Stomach (tissue), 8 donors: ENCODE measurements at regions not wholly inside any gene's neighbourhood (a gene's known extent, or its start where the extent isn't known, plus 50 kb on each side); places are given as distances from the start of the nearest gene placed in this dataset.

ENCODE experiments used
- DNase-seq, 2 donors: peaks; one replicate each; pipeline versions ENCODE4 v3.0.0 to v3.0.0-alpha.2; 2013 to 2019
- H3K27ac ChIP-seq, 5 donors: fragments of 200-600 bp in 4 of 5; sonication (generic) in 4 of 5; one replicate each; pipeline ENCODE4 v1.5.1; 2013 to 2019; ENCODE audit warnings: mild to moderate bottlenecking in 1 of 5, moderate library complexity in 1 of 5
- H3K27me3 ChIP-seq, 3 donors: fragments of 200-600 bp; sonication (generic); one replicate each; pipeline ENCODE4 v1.5.1; 2017 to 2019; ENCODE audit warnings: mixed run types in 1 of 3
- H3K36me3 ChIP-seq, 4 donors: fragments of 200-600 bp; sonication (generic); 1 replicate in 3 of 4; 2 replicates in 1 of 4; pipeline ENCODE4 v1.5.1; 2016 to 2019
- H3K4me1 ChIP-seq, 4 donors: fragments of 200-600 bp; sonication (generic); one replicate each; pipeline ENCODE4 v1.5.1; 2016 to 2019
- H3K4me3 ChIP-seq, 4 donors: fragments of 200-600 bp; sonication (generic) in 3 of 4; one replicate each; pipeline ENCODE4 v1.5.1; 2016 to 2019; ENCODE audit warnings: mild to moderate bottlenecking in 1 of 4
- H3K9me3 ChIP-seq, 4 donors: fragments of 200-600 bp; sonication (generic); one replicate each; pipeline ENCODE4 v1.5.1; 2016 to 2019
- CTCF ChIP-seq, 7 experiments: fragments of 450-650 bp in 4 of 7; fragments of 200-600 bp in 3 of 7; sonication (generic) in 3 of 7; IDR thresholded peaks; one replicate each; pipeline ENCODE4 v1.5.1; 2016 to 2019; ENCODE audit warnings: antibody characterized with exemption in 7 of 7, control low read depth in 2 of 7, mild to moderate bottlenecking in 1 of 7
- EP300 ChIP-seq: sonication (generic); formaldehyde crosslinking; IDR thresholded peaks from one replicate; pipeline ENCODE4 v1.6.1; 2017; ENCODE audit warnings: antibody characterized with exemption
- POLR2A ChIP-seq, 4 donors: fragments of 450-650 bp; IDR thresholded peaks; one replicate each; pipeline ENCODE4 v1.6.1; 2016; ENCODE audit warnings: antibody characterized with exemption in 4 of 4, control low read depth in 2 of 4, mild to moderate bottlenecking in 1 of 4, moderate library complexity in 1 of 4
- POLR2AphosphoS5 ChIP-seq, 3 donors: sonication (generic); formaldehyde crosslinking; IDR thresholded peaks; one replicate each; pipeline ENCODE4 v1.6.1; 2016; ENCODE audit warnings: antibody characterized with exemption in 3 of 3
- WGBS, 5 donors: extraction: QIAGEN DNeasy Blood & Tissue Kit in 3 of 5; methylation state at CpG; one replicate each; pipeline versions ENCODE4 v1.1.5 to v1.1.7; 2013 to 2018; 5-methylcytosine and 5-hydroxymethylcytosine counted together
- intact Hi-C: fragments of 100-400 bp; cut with DNase I; formaldehyde crosslinking; loops from one replicate; pipeline ENCODE4 v1.15.1; 2023; ENCODE audit warnings: low total_unique reads
- donor health status: healthy with polysubstance abuse.
- donor health status: Bipolar disorder and iron deficiency.
- donor health status: healthy.

- intact Hi-C loops, result no loop called here
- Histone ChIP-seq H3K4me3 (no peak overlapping the region), H3K4me1 (no peaks in the 10 kb centered on the region), H3K36me3 (no peaks in the 10 kb centered on the region), H3K27ac (no peak overlapping the region), H3K9me3 (no peaks in the 10 kb centered on the region), H3K27me3 (no peaks in the 10 kb centered on the region)
- WGBS, 5 donors, result 50 to 76% (median 58%) methylated on average over 3 of the region's 3 CpGs
- DNase-seq, result no peak
- no peak for TF ChIP-seq CTCF (IDR thresholded peaks at IDR 0.05)
Observed at GRCh38 chrX:106300656-106301055, 132.6 kb downstream of the PWWP3B start.

- H3K9me3 ChIP-seq, result no peaks in the 10 kb centered on the region
- intact Hi-C loops, result no loop called here
- no peak for TF ChIP-seq EP300
- no peak for TF ChIP-seq POLR2A (IDR thresholded peaks at IDR 0.05)
- TF ChIP-seq CTCF (IDR thresholded peaks at IDR 0.05), result no peak
- no peak for TF ChIP-seq POLR2AphosphoS5 (IDR thresholded peaks at IDR 0.05)
- no peak overlapping the region for H3K4me3 ChIP-seq
- H3K27ac ChIP-seq, result no peak overlapping the region
- H3K36me3 ChIP-seq, result no peaks in the 10 kb centered on the region
- no peaks in the 10 kb centered on the region for H3K4me1 ChIP-seq
- 24 to 42% (median 29%) methylated on average over 2 of the region's 2 CpGs for WGBS, 5 donors
- DNase-seq, result peak in 1 of 2 donors; percentile 14
- no peaks in the 10 kb centered on the region for H3K27me3 ChIP-seq
Observed at GRCh38 chrX:106302304-106302703, 134.2 kb downstream of the PWWP3B start.

DNA sequence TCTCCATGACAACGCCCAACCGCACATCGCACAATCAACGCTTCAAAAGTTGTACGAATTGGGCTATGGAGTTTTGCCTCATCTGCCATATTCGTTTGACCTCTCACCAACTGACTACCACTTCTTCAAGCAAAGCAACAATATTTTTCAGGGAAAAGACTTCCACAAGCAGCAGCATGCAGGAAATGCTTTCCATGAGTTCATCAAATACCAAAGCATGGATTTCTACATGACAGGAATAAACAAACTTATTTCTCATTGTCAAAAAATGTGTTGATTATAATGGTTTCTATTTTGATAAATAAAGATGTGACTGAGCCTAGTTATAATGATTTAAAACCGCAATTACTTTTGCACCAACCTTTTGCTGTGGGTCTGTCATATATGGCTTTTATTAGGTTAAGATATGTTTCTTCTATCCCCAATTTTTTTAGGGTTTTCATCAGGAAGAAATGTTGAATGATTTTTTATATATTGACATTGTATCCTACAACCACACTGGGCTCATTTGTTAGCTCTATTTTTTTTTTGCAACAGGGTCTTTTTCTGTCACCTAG lies 138.4 kb downstream of the PWWP3B start:
- H3K9me3 ChIP-seq, result no peaks in the 10 kb centered on the region
- H3K36me3 ChIP-seq, result no peaks in the 10 kb centered on the region
- intact Hi-C loops, result no loop called here
- WGBS, 5 donors, result 80 to 95% (median 93%) methylated on average over 7 of the region's 7 CpGs
- no peak for TF ChIP-seq EP300
- no peak for TF ChIP-seq POLR2A (IDR thresholded peaks at IDR 0.05)
- no peak for TF ChIP-seq POLR2AphosphoS5 (IDR thresholded peaks at IDR 0.05)
- no peak for TF ChIP-seq CTCF (IDR thresholded peaks at IDR 0.05)
- DNase-seq, result no peak
- no peak overlapping the region for H3K4me3 ChIP-seq
- no peaks in the 10 kb centered on the region for H3K4me1 ChIP-seq
- no peaks in the 10 kb centered on the region for H3K27me3 ChIP-seq
- H3K27ac ChIP-seq, result no peak overlapping the region

- no peak for DNase-seq
- H3K27me3 ChIP-seq, result no peaks in the 10 kb centered on the region
- no peaks in the 10 kb centered on the region for H3K36me3 ChIP-seq
Observed at GRCh38 chrX:106323357-106323756, 155.3 kb downstream of the PWWP3B start.

More at GRCh38 chrX:106323357-106323756, 155.3 kb downstream of the PWWP3B start:
- Histone ChIP-seq H3K4me1 (no peaks in the 10 kb centered on the region), H3K9me3 (peaks cover 0 to 5% (median 0%) of the 10 kb centered on the region in 4 donors), H3K4me3 (no peak overlapping the region), H3K27ac (no peak overlapping the region)
- TF ChIP-seq EP300, result no peak
- TF ChIP-seq POLR2AphosphoS5 (IDR thresholded peaks at IDR 0.05), result no peak
- TF ChIP-seq CTCF (IDR thresholded peaks at IDR 0.05), result no peak
- TF ChIP-seq POLR2A (IDR thresholded peaks at IDR 0.05), result no peak
- intact Hi-C loops, result no loop called here
